Natural killer cell (primary cell): ENCODE measurements at regions not wholly inside any gene's neighbourhood (a gene's known extent, or its start where the extent isn't known, plus 50 kb on each side); places are given as distances from the start of the nearest gene placed in this dataset.

Experiments used
- ATAC-seq, 3 donors: fragments of 150-1000 bp in 2 of 3; fragments of 200-7000 bp in 1 of 3; cut with Tn5 transposase; 1 replicate in 1 of 3; 2 replicates in 2 of 3; pipeline ENCODE4 v1.10.0; 2021; ENCODE audit warnings: mild to moderate bottlenecking in 2 of 3, moderate library complexity in 2 of 3
- DNase-seq, 2 donors: peaks; one replicate each; pipeline versions ENCODE4 v3.0.0 to v3.0.0-alpha.2; 2013 to 2021; ENCODE audit warnings: mixed read lengths in 1 of 2
- H3K27ac ChIP-seq: one replicate; pipeline ENCODE4 v1.5.1; 2013; ENCODE audit warnings: mild to moderate bottlenecking, low read length
- H3K27me3 ChIP-seq: one replicate; pipeline ENCODE4 v1.6.1; 2013; ENCODE audit warnings: low read length; ENCODE audit not compliant: control insufficient read depth, insufficient read depth
- H3K36me3 ChIP-seq: one replicate; pipeline ENCODE4 v1.6.1; 2013; ENCODE audit warnings: low read length; ENCODE audit not compliant: control insufficient read depth, insufficient read depth
- H3K4me1 ChIP-seq: one replicate; pipeline ENCODE4 v1.6.1; 2013; ENCODE audit warnings: low read length; ENCODE audit not compliant: control insufficient read depth, insufficient read depth
- H3K4me3 ChIP-seq: one replicate; pipeline ENCODE4 v1.5.1; 2013; ENCODE audit warnings: low read length
- H3K9me3 ChIP-seq: one replicate; pipeline ENCODE4 v1.6.1; 2013; ENCODE audit warnings: low read length; ENCODE audit not compliant: control insufficient read depth, insufficient read depth
- H3K27ac Mint-ChIP-seq, 2 donors: one replicate each; pipeline ENCODE4 v1.8.0; 2022; ENCODE audit warnings: mild to moderate bottlenecking in 2 of 2, mixed read lengths in 2 of 2, moderate library complexity in 1 of 2
- H3K27me3 Mint-ChIP-seq, 2 donors: one replicate each; pipeline ENCODE4 v1.8.0; 2022; ENCODE audit warnings: low read depth in 2 of 2, mixed read lengths in 2 of 2
- H3K36me3 Mint-ChIP-seq: one replicate; pipeline ENCODE4 v1.8.0; 2022; ENCODE audit warnings: mixed read lengths
- H3K4me1 Mint-ChIP-seq, 2 donors: one replicate each; pipeline ENCODE4 v1.8.0; 2022; ENCODE audit warnings: mixed read lengths in 2 of 2
- H3K4me3 Mint-ChIP-seq: one replicate; pipeline ENCODE4 v1.8.0; 2022; ENCODE audit warnings: mild to moderate bottlenecking, moderate library complexity, mixed read lengths
- H3K9me3 Mint-ChIP-seq, 2 donors: one replicate each; pipeline ENCODE4 v1.8.0; 2022; ENCODE audit warnings: mixed read lengths in 2 of 2
- WGBS: methylation state at CpG from one replicate; pipeline ENCODE4 v1.1.7; 2013; ENCODE audit warnings: missing lambda C conversion rate; ENCODE audit not compliant: insufficient coverage; 5-methylcytosine and 5-hydroxymethylcytosine counted together
- intact Hi-C: fragments of 100-400 bp; cut with micrococcal nuclease; formaldehyde crosslinking; loops from one replicate; pipeline ENCODE4 v1.14.2; 2022
- TF ChIP-seq, protein P1 (sequence below): fragments of 200-600 bp; IDR thresholded peaks from one replicate; pipeline ENCODE4 v1.8.0; 2022; ENCODE audit warnings: antibody characterized with exemption

DNA sequence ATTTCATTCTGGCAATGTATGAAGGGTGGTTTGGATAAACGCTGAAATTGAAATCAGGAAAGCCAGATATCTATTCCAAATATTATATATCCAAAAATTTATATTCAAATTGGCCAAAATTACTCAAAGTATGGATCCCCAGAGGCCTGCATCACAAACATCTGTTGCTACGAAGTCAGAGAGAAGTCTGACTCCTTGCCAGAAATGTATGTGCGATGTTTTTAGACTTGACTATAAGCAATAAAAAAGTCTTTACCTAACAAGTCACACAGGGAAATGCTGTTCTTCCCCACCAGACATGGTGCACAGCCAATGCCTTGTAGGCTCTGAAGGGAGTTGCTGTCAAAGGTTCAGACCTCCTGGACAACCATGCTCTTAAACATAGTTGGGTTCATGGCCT, 533.1 kb downstream of the OTOL1 start:
- Histone ChIP-seq H3K36me3 (no peaks in the 10 kb centered on the region), H3K4me3 (no peak overlapping the region), H3K27me3 (no peaks in the 10 kb centered on the region), H3K27ac (no peak overlapping the region), H3K4me1 (no peaks in the 10 kb centered on the region), H3K9me3 (peaks cover 5% of the 10 kb centered on the region)
- no peak overlapping the region for H3K27ac Mint-ChIP-seq
- ATAC-seq (no peak), DNase-seq (no peak)
- no peaks in the 10 kb centered on the region for H3K4me1 Mint-ChIP-seq
- H3K27me3 Mint-ChIP-seq, result no peaks in the 10 kb centered on the region
- no peak overlapping the region for H3K4me3 Mint-ChIP-seq
- intact Hi-C loops, result no loop called here
- H3K9me3 Mint-ChIP-seq, result peaks cover 10 to 16% of the 10 kb centered on the region in 2 donors
- WGBS, result 88% methylated on average over 2 of the region's 3 CpGs
- no peaks in the 10 kb centered on the region for H3K36me3 Mint-ChIP-seq
- TF ChIP-seq, protein P1, sequence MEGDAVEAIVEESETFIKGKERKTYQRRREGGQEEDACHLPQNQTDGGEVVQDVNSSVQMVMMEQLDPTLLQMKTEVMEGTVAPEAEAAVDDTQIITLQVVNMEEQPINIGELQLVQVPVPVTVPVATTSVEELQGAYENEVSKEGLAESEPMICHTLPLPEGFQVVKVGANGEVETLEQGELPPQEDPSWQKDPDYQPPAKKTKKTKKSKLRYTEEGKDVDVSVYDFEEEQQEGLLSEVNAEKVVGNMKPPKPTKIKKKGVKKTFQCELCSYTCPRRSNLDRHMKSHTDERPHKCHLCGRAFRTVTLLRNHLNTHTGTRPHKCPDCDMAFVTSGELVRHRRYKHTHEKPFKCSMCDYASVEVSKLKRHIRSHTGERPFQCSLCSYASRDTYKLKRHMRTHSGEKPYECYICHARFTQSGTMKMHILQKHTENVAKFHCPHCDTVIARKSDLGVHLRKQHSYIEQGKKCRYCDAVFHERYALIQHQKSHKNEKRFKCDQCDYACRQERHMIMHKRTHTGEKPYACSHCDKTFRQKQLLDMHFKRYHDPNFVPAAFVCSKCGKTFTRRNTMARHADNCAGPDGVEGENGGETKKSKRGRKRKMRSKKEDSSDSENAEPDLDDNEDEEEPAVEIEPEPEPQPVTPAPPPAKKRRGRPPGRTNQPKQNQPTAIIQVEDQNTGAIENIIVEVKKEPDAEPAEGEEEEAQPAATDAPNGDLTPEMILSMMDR, result no peak

DNA sequence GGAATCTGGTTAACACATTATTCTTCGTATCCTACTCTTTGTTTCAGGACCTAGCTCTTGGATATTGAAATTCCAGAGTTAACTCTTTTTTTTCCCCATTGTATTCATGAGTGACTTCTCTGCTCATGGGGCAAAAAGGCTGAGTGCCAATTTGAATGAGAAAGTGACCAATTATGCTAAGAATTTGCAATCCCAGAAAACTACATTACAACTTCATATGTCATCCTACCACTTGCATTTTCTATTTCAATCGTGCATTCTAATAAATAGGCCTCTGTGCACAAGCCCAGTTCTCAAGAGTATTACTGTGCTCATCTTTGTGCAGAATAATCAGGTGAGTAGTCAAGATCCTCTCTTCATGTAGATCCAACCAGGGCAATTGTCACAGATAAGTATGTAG, 537.8 kb downstream of the OTOL1 start:
- no peaks in the 10 kb centered on the region for H3K36me3 Mint-ChIP-seq
- 80% methylated on average over 1 of the region's 2 CpGs for WGBS
- no peak overlapping the region for H3K27ac ChIP-seq

DNA sequence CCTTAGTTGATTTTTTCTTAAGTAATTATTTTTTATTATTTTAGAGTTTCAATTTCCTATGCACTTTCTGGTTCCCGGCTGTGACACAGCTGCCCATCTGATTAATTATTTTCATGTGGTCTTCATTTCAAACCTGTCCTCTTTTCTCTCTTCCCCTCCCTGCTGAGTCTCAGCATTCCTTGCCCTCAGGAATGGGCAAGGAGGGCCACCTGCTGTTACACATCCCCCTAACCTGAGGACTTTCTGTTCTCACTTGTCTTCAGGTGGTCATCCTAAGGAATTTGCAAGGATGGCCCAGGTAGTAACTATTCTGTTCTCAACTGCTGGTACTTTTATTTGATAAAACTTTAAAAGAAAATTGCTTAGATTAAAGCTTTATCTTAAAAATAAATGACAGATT, 545.0 kb downstream of the OTOL1 start:
- DNase-seq (no peak), ATAC-seq (no peak)
- Mint-ChIP-seq H3K4me3 (no peak overlapping the region), H3K36me3 (no peaks in the 10 kb centered on the region), H3K27me3 (no peaks in the 10 kb centered on the region), H3K27ac (no peak overlapping the region), H3K4me1 (no peaks in the 10 kb centered on the region), H3K9me3 (peaks cover 8 to 13% of the 10 kb centered on the region in 2 donors)
- Histone ChIP-seq H3K4me3 (no peak overlapping the region), H3K4me1 (no peaks in the 10 kb centered on the region), H3K27ac (no peak overlapping the region), H3K36me3 (no peaks in the 10 kb centered on the region), H3K9me3 (no peaks in the 10 kb centered on the region), H3K27me3 (no peaks in the 10 kb centered on the region)
- TF ChIP-seq, protein P1, result no peak
- intact Hi-C loops, result no loop called here
- WGBS, result 100% methylated on average over 1 of the region's 1 CpG

More for the DNA sequence above, 537.8 kb downstream of the OTOL1 start:
- no peaks in the 10 kb centered on the region for H3K36me3 ChIP-seq
- DNase-seq (no peak), ATAC-seq (no peak)
- Mint-ChIP-seq H3K9me3 (peaks cover 8 to 10% of the 10 kb centered on the region in 2 donors), H3K4me1 (no peaks in the 10 kb centered on the region), H3K27ac (no peak overlapping the region), H3K4me3 (no peak overlapping the region), H3K27me3 (no peaks in the 10 kb centered on the region)
- TF ChIP-seq, protein P1, result no peak
- peaks cover 5% of the 10 kb centered on the region for H3K9me3 ChIP-seq
- intact Hi-C loops, result no loop called here
- H3K27me3 ChIP-seq, result no peaks in the 10 kb centered on the region
- no peaks in the 10 kb centered on the region for H3K4me1 ChIP-seq
- no peak overlapping the region for H3K4me3 ChIP-seq

DNA sequence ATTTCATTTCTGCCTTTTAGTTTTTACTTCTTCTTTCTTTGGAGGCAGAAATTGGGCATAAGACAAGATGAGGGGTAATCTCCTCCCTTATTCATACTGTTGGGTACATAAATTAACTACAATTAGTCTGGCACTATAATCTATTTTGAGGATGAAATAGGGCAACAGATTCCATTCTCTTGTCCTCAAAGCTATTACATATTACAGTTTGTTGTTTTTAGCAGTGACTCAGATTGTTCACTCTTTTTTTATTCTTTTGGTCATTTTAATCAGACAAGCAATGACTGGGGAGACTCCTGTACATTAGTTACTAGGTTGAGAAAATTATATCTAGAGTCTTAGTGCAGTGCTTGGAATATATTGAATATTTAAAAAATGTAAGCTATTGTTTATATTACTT, 556.0 kb downstream of the OTOL1 start:
- no peak overlapping the region for H3K4me3 ChIP-seq
- no peaks in the 10 kb centered on the region for H3K9me3 ChIP-seq
- H3K27ac Mint-ChIP-seq, result no peak overlapping the region
- TF ChIP-seq, protein P1, result no peak
- intact Hi-C loops, result no loop called here
- no peak overlapping the region for H3K27ac ChIP-seq
- no peak overlapping the region for H3K4me3 Mint-ChIP-seq
- H3K4me1 ChIP-seq, result no peaks in the 10 kb centered on the region
- no peak for DNase-seq
- H3K27me3 ChIP-seq, result no peaks in the 10 kb centered on the region
- no peaks in the 10 kb centered on the region for H3K36me3 ChIP-seq
- peaks cover 12 to 31% of the 10 kb centered on the region in 2 donors for H3K9me3 Mint-ChIP-seq
- no peak for ATAC-seq
- no peaks in the 10 kb centered on the region for H3K27me3 Mint-ChIP-seq
- no peaks in the 10 kb centered on the region for H3K4me1 Mint-ChIP-seq
- H3K36me3 Mint-ChIP-seq, result no peaks in the 10 kb centered on the region
